Activated CD4-positive, alpha-beta T cell treated with anti-CD3 and anti-CD28 coated beads, Interleukin-2, amount 50 U/mL, for 24 hours (primary cell): ENCODE measurements at regions not wholly inside any gene's neighbourhood (a gene's known extent, or its start where the extent isn't known, plus 50 kb on each side); places are given as distances from the start of the nearest gene placed in this dataset.

ENCODE experiments used
- DNase-seq, 2 donors: peaks; one replicate each; pipeline ENCODE4 v3.0.0-alpha.2; 2020; ENCODE audit warnings: low read depth in 1 of 2, low spot score in 1 of 2

DNA sequence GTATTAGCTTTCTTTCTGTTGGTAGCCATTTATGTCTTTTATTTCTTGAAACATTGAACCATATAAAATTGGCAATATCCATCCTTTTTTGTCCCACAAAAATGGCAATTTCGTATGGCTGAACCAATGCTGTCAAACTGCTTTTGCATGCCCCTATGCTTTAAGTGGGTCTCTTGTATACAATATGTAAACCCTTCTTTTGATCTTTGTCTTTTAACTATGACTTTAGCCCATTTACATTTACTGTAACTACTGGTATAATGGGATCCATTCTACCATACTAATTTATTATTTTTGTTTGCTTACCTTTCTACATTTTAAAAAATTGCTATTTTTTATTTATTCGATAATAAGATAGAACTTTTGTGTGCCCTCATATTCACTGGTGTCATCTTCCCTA is 93.4 kb downstream of the TENT4A start:
- DNase-seq = no peak

- DNase-seq = no peak
Measured at GRCh38 chr5:6808462-6808861, 95.2 kb downstream of the TENT4A start.

GRCh38 chr5:6810641-6811405 is 97.6 kb downstream of the TENT4A start:
- DNase-seq = no peak

DNA sequence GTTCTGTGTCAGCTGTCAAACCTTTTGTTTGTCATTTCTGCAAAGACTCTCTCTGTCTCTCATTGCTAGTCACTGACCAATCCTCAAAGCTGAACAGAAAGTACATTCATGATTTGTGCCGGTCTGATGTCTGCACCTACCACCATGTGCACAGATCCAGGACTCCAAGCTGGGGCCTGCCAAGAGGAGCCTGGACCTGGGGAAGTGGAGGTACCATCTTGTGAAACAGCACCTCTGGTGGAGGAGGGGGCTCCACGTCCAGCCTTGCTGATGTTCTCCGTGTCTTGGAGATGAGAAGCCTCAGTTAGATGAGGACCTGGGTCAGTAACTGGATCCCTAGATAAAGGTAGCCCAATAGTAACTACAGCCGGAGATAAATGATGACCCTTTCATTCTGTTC is 98.9 kb downstream of the TENT4A start:
- no peak for DNase-seq

GRCh38 chr5:6812800-6813731 is 99.8 kb downstream of the TENT4A start:
- DNase-seq = no peak

DNA sequence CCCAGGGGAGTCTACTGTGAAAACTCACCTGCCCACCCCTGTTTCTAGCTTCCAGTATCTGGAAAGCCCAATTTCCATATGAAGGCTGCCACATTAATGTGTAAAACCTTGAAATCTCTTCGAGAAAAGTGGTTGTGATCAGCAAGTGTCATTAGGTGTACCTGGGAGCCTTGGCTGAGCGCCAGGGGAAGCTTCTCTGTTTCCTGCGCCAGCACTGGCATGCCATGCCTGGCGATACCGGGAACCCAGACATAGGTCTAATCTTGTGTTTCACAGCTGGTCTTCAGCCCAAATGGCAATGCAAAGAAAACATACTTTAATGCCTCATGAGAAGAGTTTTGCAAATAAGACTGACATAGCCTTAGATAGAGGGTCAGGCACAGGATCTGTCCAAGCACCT is 101.6 kb downstream of the TENT4A start:
- no peak for DNase-seq

DNA sequence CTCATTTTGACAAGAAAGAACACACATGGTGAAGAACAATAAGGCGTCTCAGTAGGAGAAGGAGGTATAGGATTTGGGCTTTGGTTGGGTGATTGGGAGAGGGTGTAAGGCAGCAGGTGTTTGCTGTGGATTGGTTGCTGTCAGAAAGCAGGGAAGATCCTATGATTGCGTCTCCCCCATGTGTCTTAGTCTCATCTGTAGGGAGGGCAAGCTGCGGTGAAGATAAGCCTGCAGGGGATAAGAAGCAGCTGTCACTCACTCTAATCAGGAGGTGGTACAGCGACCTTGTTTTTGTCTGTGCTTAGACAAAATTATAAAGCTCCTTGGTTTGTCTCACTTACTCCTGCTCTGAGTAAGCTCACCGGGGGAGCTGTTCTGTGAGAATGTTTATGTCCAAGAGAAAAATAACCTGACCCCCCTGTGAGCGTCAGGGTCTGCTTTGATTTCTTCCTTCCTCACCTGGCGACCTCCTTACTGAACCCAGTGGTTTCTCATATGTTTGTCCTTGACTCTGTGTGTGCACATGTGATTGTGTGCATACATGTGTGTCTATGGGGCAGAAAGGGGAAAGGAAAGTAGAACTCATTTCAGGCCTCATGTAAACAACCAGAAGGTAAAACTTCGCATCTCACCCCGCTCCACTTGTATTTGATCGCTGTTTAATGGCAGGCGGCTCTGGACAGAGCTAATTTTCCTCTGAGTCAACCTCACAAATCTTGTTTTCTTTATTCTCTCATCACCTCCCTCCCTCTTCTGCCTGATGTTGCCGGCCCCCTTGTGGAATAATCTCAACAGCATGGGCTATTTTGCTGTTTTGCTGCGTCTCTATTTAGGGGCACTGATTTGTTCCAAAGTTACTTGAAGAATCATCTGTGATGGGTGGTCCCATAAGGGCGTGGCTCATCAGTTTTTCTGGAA is 105.6 kb downstream of the TENT4A start:
- DNase-seq = no peak

DNA sequence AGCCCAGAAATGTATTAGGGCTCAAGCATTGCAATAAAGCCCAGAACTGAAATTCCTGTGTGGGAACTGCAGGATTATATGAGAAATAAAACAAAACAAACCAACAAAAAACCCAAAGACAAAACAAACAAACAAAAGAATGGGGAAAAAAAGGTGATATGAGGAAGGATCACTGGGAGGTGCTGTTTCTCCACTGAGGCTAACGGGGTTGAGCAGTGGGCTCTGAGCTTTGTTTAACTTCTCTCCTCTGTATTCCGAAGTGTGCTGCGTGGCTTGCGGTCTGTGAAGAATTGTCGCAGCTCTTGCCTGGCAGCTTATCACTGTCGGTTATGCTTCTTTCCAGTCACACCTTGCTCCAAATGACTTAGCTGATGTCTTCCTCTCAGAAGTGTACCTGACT is 106.3 kb downstream of the TENT4A start:
- DNase-seq = no peak

DNA sequence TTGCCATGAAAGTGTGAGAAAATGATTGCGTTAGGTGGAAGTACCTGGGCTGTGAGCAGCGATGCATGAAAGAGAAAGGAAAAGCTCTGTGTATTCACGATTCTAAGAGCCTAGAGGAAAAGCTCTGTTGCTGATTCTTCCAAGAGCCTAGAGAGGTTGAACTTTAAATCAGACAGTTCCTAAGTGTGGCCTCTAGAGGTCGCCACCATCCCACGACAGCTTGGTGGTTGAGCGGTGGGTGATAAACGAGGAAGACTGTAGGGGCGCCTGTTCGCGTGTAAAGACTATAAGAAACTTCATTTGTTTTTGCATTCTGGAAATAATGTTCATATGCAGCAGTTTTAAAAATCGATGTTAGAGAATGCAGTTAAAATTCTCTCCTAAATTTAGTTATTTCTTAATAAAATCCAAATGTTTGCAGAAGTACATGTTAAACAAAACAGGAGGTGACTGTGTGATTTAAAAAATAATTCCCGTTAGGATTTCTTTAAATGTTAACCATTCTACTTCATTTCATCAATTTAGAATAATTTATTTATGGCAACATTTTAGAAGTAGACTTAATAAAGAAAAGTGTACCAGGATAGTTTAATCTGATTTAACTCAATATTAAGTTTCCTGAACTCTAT is 107.7 kb downstream of the TENT4A start:
- DNase-seq = peak; percentile 15 to 32

DNA sequence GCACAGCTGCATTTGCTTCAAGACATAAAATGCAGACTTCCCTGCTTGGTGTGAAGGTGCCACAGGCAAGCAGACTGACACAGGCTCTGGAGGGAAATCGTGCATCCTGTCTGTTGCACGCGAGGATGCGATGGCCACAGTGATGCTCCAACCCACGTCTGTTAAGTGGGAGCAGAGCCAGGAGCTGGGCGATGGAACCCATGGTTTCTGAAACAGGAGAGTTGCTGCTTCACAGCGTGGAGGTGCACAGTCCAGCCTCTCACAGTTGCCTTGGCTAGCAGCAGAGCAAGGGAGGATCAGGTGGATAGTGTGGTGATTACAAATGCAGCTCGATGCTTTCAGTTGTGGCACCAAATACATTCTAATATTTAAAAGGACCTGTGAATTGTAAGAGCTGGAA is 108.8 kb downstream of the TENT4A start:
- DNase-seq = no peak

GRCh38 chr5:6822556-6823343 is 109.5 kb downstream of the TENT4A start:
- no peak for DNase-seq

GRCh38 chr5:6823996-6824395 is 110.8 kb downstream of the TENT4A start:
- DNase-seq = no peak

DNA sequence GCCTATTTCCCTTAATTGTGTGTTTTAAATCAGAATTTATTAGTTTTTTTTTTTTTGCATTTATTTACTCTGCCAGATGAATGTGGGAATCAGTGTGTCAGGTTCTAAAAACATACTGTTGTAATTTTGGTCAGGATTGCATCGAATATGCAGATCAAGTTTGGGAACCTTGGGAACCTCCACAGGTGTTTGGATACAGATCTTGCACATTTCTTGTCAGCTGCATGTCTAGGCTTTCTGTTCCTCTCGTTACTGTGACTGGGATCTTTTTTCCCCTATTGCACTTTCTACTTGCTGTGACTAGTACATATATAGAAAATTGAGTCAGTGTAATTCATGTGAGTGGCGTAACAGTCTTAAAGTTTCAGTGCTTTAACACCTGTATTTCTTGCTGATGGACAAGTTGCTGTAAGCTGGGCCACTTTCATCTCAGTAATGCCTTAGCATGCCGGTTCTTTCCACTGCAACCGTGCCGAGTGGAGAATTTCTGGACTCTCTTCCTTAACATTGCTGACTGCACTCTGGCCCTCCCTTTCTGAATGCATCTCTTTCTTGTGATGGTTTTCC is 112.5 kb downstream of the TENT4A start:
- DNase-seq = no peak

- no peak for DNase-seq
Measured at GRCh38 chr5:6826756-6827155, 113.5 kb downstream of the TENT4A start.

GRCh38 chr5:6827526-6828219 is 114.4 kb downstream of the TENT4A start:
- peak in 1 of 2 donors; percentile 51 for DNase-seq

GRCh38 chr5:6829150-6829784 is 116.0 kb downstream of the TENT4A start:
- peak; percentile 6 to 45 for DNase-seq

GRCh38 chr5:6830643-6831239 is 117.5 kb downstream of the TENT4A start:
- DNase-seq = no peak
